IPS-15b (cell line): ENCODE measurements at regions not wholly inside any gene's neighbourhood (a gene's known extent, or its start where the extent isn't known, plus 50 kb on each side); places are given as distances from the start of the nearest gene placed in this dataset.

ENCODE experiments used
- H3K27me3 ChIP-seq: one replicate; pipeline ENCODE4 v1.6.1; 2013; ENCODE audit warnings: low read length; ENCODE audit not compliant: control insufficient read depth, insufficient read depth
- H3K36me3 ChIP-seq: one replicate; pipeline ENCODE4 v1.6.1; 2013; ENCODE audit warnings: low read length; ENCODE audit not compliant: control insufficient read depth, insufficient read depth
- H3K4me1 ChIP-seq: one replicate; pipeline ENCODE4 v1.6.1; 2013; ENCODE audit warnings: mild to moderate bottlenecking, low read length; ENCODE audit not compliant: control insufficient read depth, insufficient read depth
- H3K4me3 ChIP-seq: one replicate; pipeline ENCODE4 v1.5.1; 2013; ENCODE audit warnings: low read depth, low read length
- H3K9ac ChIP-seq: one replicate; pipeline ENCODE4 v1.6.1; 2013; ENCODE audit warnings: low read depth, mild to moderate bottlenecking, low read length
- H3K9me3 ChIP-seq: one replicate; pipeline ENCODE4 v1.6.1; 2013; ENCODE audit warnings: mild to moderate bottlenecking, low read length; ENCODE audit not compliant: control insufficient read depth, insufficient read depth

DNA sequence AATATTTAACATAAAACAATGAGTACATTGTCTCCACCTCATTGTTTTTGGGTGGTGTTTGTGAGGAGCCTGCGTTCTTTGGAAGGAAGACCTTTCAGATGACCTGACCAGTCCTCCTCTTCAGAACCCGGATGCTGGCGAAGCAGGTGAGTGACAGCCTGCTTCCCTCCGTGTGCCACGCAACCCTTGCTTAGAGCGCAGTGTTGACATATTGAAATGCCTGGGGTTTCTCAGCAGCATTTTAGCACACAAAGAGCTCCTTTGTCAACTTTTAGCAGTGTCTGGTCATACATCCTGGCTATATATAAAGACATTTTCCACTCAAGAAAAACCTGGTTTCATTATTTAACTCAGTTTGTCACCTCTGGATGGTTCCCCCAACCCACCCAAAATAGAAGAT, 335.7 kb upstream of the POU3F3 start:
- H3K27me3 ChIP-seq: no peaks in the 10 kb centered on the region
- H3K4me1 ChIP-seq: no peaks in the 10 kb centered on the region
- H3K36me3 ChIP-seq: no peaks in the 10 kb centered on the region
- no peak overlapping the region for H3K4me3 ChIP-seq
- no peak overlapping the region for H3K9ac ChIP-seq
- no peaks in the 10 kb centered on the region for H3K9me3 ChIP-seq

DNA sequence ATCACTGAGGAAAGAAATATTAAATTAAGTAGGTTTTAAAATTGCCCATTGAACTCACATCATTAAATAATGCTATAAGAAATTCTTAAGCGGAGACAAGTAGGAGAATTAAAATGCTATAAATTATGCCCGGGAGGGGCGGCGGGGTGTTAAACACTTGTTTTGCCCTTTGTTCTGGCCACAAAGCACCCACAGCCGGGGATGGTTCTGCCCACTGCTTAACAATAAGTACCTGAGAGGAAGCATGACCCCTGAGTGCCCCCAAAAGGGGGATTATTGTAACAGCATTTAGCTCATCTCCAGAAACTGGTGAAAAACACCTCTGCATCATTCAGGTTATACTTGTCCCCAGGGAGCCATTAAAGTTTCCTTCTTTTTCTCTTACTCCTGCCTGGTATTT, 332.7 kb upstream of the POU3F3 start:
- Histone ChIP-seq H3K9ac (no peak overlapping the region), H3K36me3 (no peaks in the 10 kb centered on the region), H3K9me3 (no peaks in the 10 kb centered on the region), H3K4me1 (no peaks in the 10 kb centered on the region), H3K4me3 (no peak overlapping the region), H3K27me3 (no peaks in the 10 kb centered on the region)

DNA sequence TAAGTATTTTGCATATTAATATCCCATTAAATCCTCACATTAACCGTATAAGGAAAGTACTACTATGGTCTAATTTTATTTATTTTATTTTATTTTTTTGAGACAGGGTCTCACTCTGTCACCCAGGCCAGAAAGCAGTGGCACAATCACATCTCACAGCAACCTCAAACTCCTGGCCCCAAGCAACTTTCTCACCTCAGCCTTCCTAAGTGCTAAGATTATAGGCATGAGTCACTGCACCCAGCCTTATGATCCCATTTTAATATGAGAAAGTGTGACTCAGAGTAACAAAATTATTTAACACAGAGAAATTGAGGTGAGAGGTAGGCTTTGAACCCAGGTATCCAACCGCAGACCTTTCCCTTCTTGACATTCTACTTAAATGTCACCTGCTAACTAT, 330.0 kb upstream of the POU3F3 start:
- H3K4me3 ChIP-seq: no peak overlapping the region
- H3K9me3 ChIP-seq: no peaks in the 10 kb centered on the region
- H3K4me1 ChIP-seq: no peaks in the 10 kb centered on the region
- no peaks in the 10 kb centered on the region for H3K27me3 ChIP-seq
- H3K9ac ChIP-seq: no peak overlapping the region
- no peaks in the 10 kb centered on the region for H3K36me3 ChIP-seq

DNA sequence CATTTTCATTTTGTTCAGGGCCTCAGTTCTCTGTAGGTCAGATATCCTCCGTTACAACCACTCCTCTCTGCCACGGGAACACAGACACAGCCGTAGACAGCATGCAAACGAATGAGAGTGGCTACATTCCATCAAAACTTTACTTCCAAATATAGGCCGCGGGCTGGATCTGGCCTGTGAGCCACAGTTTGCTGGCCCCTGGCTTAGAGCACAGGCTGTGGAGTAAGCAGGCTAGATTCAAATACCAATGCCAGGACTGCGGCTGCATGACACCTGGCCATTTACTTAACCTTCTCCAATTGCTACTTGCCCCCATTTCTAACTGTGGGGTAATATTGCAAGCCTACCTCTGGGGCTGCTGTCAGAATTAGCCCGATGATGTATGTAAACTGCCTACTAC, 325.8 kb upstream of the POU3F3 start:
- Histone ChIP-seq H3K27me3 (no peaks in the 10 kb centered on the region), H3K4me1 (no peaks in the 10 kb centered on the region), H3K36me3 (no peaks in the 10 kb centered on the region), H3K4me3 (no peak overlapping the region), H3K9me3 (no peaks in the 10 kb centered on the region), H3K9ac (no peak overlapping the region)

- no peaks in the 10 kb centered on the region for H3K4me1 ChIP-seq
Observed at GRCh38 chr2:104531122-104531521, 322.8 kb upstream of the POU3F3 start.

GRCh38 chr2:104537116-104537515, 316.8 kb upstream of the POU3F3 start:
- no peaks in the 10 kb centered on the region for H3K36me3 ChIP-seq
- H3K4me1 ChIP-seq: no peaks in the 10 kb centered on the region
- H3K9me3 ChIP-seq: no peaks in the 10 kb centered on the region
- no peaks in the 10 kb centered on the region for H3K27me3 ChIP-seq
- no peak overlapping the region for H3K9ac ChIP-seq
- no peak overlapping the region for H3K4me3 ChIP-seq

More at GRCh38 chr2:104531122-104531521, 322.8 kb upstream of the POU3F3 start:
- Histone ChIP-seq H3K9me3 (no peaks in the 10 kb centered on the region), H3K36me3 (no peaks in the 10 kb centered on the region), H3K4me3 (no peak overlapping the region), H3K27me3 (no peaks in the 10 kb centered on the region), H3K9ac (no peak overlapping the region)

DNA sequence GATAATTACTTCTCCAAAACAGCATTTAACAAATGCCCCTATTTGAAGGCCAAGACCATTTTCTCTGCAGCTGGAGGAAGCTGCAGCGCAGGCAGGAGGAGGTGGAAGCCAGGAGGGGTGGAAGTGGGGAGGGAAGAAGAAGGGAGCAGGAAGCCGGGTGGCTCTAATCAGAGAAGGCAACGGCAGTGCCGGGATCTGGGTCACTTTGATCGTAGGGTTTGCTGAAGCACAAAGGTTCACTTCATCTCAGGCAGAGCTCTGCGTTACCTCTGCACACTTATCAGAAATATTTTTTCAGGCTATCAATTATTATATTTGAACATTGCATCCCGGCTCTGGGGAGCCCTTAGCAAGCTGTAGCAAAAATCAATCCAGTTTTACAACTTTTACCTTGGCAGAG, 315.8 kb upstream of the POU3F3 start:
- Histone ChIP-seq H3K27me3 (no peaks in the 10 kb centered on the region), H3K9me3 (no peaks in the 10 kb centered on the region), H3K36me3 (no peaks in the 10 kb centered on the region)

GRCh38 chr2:104539649-104540048, 314.3 kb upstream of the POU3F3 start:
- Histone ChIP-seq H3K9ac (no peak overlapping the region), H3K27me3 (no peaks in the 10 kb centered on the region), H3K9me3 (no peaks in the 10 kb centered on the region), H3K4me1 (no peaks in the 10 kb centered on the region), H3K36me3 (no peaks in the 10 kb centered on the region), H3K4me3 (no peak overlapping the region)

More for the DNA sequence above, 315.8 kb upstream of the POU3F3 start:
- no peak overlapping the region for H3K9ac ChIP-seq
- no peaks in the 10 kb centered on the region for H3K4me1 ChIP-seq
- H3K4me3 ChIP-seq: no peak overlapping the region

DNA sequence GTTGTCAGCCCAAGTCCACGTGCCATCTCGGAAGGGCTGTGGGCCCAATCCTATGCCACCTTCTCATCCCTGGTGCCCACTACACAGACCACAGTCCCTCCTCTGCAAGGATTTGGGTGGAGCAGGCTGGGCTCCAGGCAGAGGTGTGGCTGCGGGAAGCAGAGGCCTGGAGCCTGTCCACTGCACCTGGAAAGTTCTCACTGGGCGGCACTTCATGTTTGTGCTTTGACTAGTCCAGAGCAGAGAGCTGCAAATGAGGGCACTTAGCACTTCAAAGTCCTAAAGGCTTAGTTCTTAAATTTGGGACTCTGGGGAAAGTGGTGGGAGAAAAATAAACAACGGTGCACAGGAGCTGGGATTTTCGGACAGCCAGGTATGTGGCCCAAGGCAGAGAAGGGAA, 308.9 kb upstream of the POU3F3 start:
- Histone ChIP-seq H3K9ac (no peak overlapping the region), H3K4me3 (no peak overlapping the region), H3K4me1 (no peaks in the 10 kb centered on the region), H3K27me3 (no peaks in the 10 kb centered on the region), H3K9me3 (no peaks in the 10 kb centered on the region), H3K36me3 (no peaks in the 10 kb centered on the region)

DNA sequence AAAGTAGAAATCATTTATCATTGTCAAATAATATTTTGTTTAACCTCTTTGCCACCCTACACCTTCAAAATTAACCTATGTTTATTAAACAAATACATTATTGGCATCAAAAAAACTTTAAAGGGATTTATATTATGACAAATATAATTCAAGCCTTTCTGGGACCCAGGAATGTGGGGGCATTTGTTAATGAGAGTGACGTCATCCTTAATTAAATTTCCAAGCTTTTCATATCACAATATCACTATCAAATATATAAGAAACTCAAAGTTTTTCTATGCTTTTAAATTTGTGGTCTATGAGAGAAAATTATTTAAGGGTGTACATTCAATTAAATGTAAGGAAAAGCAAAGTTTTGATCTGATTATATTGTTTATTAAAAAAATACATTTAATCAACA, 307.4 kb upstream of the POU3F3 start:
- no peaks in the 10 kb centered on the region for H3K36me3 ChIP-seq

DNA sequence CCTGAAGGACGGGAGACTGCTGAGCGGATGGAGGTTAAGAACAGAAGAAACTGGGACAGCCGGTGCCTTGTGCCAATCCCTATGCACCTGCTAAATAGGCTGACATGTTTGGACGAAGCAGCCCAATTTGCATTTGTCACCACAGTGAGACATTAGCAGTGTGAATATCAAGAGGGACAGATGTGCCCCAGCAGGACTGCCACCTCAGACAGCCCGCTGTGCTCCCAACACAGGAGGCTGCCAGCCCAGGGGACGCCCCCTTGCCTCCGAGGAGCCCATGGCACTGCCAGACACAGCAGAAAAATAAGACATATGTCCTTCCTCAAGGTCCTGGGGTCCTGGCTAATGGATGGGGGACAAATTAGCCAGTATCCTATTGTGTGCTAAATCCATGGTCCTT, 306.7 kb upstream of the POU3F3 start:
- H3K9ac ChIP-seq: no peak overlapping the region
- H3K27me3 ChIP-seq: no peaks in the 10 kb centered on the region
- H3K9me3 ChIP-seq: no peaks in the 10 kb centered on the region
- no peaks in the 10 kb centered on the region for H3K36me3 ChIP-seq
- H3K4me3 ChIP-seq: no peak overlapping the region
- no peaks in the 10 kb centered on the region for H3K4me1 ChIP-seq

More for the DNA sequence above, 307.4 kb upstream of the POU3F3 start:
- Histone ChIP-seq H3K27me3 (no peaks in the 10 kb centered on the region), H3K4me1 (no peaks in the 10 kb centered on the region), H3K9me3 (no peaks in the 10 kb centered on the region), H3K4me3 (no peak overlapping the region), H3K9ac (no peak overlapping the region)

GRCh38 chr2:104561251-104561650, 292.7 kb upstream of the POU3F3 start:
- Histone ChIP-seq H3K4me1 (peaks cover 4% of the 10 kb centered on the region), H3K27me3 (no peaks in the 10 kb centered on the region), H3K9ac (no peak overlapping the region), H3K36me3 (no peaks in the 10 kb centered on the region), H3K9me3 (no peaks in the 10 kb centered on the region), H3K4me3 (no peak overlapping the region)

DNA sequence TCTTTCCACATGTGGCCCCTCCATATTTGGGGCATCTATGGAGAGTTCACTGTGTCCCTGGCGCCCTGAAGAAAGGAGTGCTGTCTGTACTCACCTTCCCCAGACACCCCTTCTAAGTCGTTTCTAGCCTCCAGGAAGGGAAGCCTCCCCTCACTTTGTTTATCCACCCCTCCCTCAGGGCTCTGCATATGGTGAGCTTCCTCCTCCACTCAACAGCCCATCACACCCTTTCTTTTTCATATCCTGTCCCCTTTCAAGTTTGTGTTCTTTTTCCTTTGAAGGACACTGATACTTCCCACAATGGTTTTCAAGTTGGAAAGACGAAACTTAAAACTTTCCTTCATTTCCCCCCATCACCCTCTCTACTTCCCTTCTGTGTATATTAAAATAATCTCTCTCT, 291.4 kb upstream of the POU3F3 start:
- Histone ChIP-seq H3K4me3 (no peak overlapping the region), H3K9me3 (no peaks in the 10 kb centered on the region), H3K27me3 (no peaks in the 10 kb centered on the region), H3K9ac (no peak overlapping the region), H3K36me3 (no peaks in the 10 kb centered on the region), H3K4me1 (peaks cover 4% of the 10 kb centered on the region)
